ENCODE measurements at regions not wholly inside any gene's neighbourhood (a gene's known extent, or its start where the extent isn't known, plus 50 kb on each side); places are given as distances from the start of the nearest gene placed in this dataset.
"Not testable (repeated sequence)": the region's sequence is repeated elsewhere in the genome, so short reads cannot be mapped to it uniquely, and the experiment has no call there.

- not testable (repeated sequence) for TF ChIP-seq CTCF, EP300, POLR2AphosphoS5, POLR2A (IDR thresholded peaks at IDR 0.05)
These were observed 452.0 kb upstream of the ADARB2 start for GRCh38 chr10:2189356-2189755.
